ENCODE measurements at regions not wholly inside any gene's neighbourhood (a gene's known extent, or its start where the extent isn't known, plus 50 kb on each side); places are given as distances from the start of the nearest gene placed in this dataset.

GRCh38 chr2:129212299-129212958, 767.0 kb upstream of the RAB6C start:
- TF ChIP-seq CTCF (IDR thresholded peaks at IDR 0.05) (no peak), POLR2A (IDR thresholded peaks at IDR 0.05) (no peak)

Measured in ovary (tissue), 3 donors.